ENCODE measurements at regions not wholly inside any gene's neighbourhood (a gene's known extent, or its start where the extent isn't known, plus 50 kb on each side); places are given as distances from the start of the nearest gene placed in this dataset.

DNA sequence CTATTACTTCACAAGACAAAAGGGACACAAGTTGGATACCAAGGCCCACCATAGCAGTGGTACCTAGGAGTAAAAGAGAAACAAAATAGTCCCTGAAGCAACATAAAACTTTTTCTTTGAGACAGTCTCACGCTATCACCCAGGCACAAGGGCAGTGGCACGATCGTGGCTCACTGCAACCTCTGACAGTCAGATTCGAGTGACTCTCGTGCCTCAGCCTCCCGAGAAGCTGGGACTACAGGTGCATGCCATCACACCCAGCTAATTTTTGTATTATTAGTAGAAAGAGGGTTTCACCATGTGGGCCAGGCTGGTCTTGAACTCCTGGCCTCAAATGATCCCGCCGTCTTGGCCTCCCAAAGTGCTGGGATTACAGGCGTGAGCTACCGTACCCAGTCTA, 59.0 kb upstream of the KCNMA1 start:
- no peak for TF ChIP-seq CTCF (IDR thresholded peaks at IDR 0.05)
- no peak for TF ChIP-seq POLR2A (IDR thresholded peaks at IDR 0.05)
